Duodenal mucosa (tissue), 2 donors: ENCODE measurements at regions not wholly inside any gene's neighbourhood (a gene's known extent, or its start where the extent isn't known, plus 50 kb on each side); places are given as distances from the start of the nearest gene placed in this dataset.

Experiments used
- H3K27ac ChIP-seq: one replicate; pipeline ENCODE4 v1.7.0; 2013; ENCODE audit warnings: low read depth, low read length
- H3K27me3 ChIP-seq, 2 donors: one replicate each; pipeline ENCODE4 v1.7.0; 2013; ENCODE audit warnings: low read length in 2 of 2, control low read depth in 1 of 2; ENCODE audit not compliant: insufficient read depth in 2 of 2, control insufficient read depth in 1 of 2
- H3K36me3 ChIP-seq, 2 donors: one replicate each; pipeline ENCODE4 v1.7.0; 2013; ENCODE audit warnings: low read length in 2 of 2, control low read depth in 1 of 2; ENCODE audit not compliant: insufficient read depth in 2 of 2, control insufficient read depth in 1 of 2
- H3K4me1 ChIP-seq, 2 donors: one replicate each; pipeline ENCODE4 v1.7.0; 2013; ENCODE audit warnings: low read length in 2 of 2, control low read depth in 1 of 2; ENCODE audit not compliant: insufficient read depth in 2 of 2, control insufficient read depth in 1 of 2
- H3K4me3 ChIP-seq, 2 donors: one replicate each; pipeline ENCODE4 v1.7.0; 2013; ENCODE audit warnings: low read length in 2 of 2, low read depth in 1 of 2
- H3K9ac ChIP-seq, 2 donors: one replicate each; pipeline ENCODE4 v1.7.0; 2013; ENCODE audit warnings: low read length in 2 of 2, low read depth in 1 of 2
- H3K9me3 ChIP-seq, 2 donors: one replicate each; pipeline ENCODE4 v1.7.0; 2013; ENCODE audit warnings: low read length in 2 of 2, control low read depth in 1 of 2; ENCODE audit not compliant: control insufficient read depth in 1 of 2

- Histone ChIP-seq H3K36me3 (no peaks in the 10 kb centered on the region), H3K27me3 (no peaks in the 10 kb centered on the region), H3K4me1 (no peaks in the 10 kb centered on the region), H3K4me3 (no peak overlapping the region), H3K9me3 (peaks cover 0 to 4% of the 10 kb centered on the region in 2 donors), H3K27ac (no peak overlapping the region), H3K9ac (no peak overlapping the region)
Observed at GRCh38 chr12:61514016-61514415, 746.2 kb upstream of the USP15 start.

DNA sequence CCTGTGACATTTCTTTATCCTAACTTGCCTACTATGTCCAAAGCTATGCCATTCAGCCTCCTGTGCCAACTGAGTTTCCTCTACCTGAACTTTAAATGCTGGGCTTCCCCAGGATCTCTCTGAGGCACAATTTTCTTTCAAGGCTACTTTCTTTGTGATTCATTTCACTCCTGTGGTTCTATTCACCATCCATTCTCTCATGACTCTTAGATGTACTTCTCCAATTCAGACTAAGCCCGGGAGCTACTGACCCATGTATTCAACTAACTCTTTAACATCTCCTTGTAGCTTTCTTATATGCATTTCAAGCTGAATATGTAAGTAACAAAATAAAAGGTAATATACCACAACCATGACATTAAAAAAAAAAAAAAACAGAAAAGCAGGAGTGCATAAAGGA is 738.9 kb upstream of the USP15 start:
- Histone ChIP-seq H3K9ac (no peak overlapping the region), H3K9me3 (no peaks in the 10 kb centered on the region), H3K27ac (no peak overlapping the region), H3K4me3 (no peak overlapping the region), H3K36me3 (no peaks in the 10 kb centered on the region), H3K27me3 (no peaks in the 10 kb centered on the region), H3K4me1 (no peaks in the 10 kb centered on the region)

DNA sequence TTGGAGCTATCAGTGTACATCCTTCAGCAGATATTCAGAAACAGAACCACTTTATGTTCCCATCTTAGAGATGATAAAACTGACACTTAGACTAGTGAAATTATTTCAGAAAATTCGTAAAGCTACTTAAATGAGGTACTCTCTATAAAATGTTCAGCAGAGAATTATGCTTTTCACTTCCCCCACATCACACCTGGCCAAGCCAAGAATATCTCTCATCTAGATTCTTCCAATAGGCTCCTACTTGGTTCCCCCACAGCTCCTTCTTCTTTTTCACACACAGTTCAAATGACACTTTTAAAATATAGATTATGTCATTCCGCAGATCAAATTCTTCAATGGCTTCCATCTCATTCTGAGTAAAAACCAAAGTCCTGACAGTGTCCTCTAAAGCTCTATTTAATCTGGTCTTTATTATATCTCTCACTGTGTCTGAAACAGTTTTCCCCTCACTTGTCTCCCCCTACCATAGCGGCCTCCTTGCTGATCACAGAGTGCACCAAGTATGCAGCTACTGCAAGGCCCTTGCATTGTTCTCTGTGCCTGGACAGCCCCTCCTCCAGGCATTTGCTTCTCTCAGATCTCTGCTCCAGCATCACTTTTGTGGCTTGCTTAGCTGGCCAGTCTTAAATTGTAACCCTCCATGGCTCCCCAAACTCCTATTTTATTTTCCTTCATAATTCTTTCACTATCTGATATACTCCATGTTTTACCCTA is 736.8 kb upstream of the USP15 start:
- H3K9me3 ChIP-seq: peaks cover 0 to 4% of the 10 kb centered on the region in 2 donors
- no peak overlapping the region for H3K4me3 ChIP-seq
- no peaks in the 10 kb centered on the region for H3K36me3 ChIP-seq
- no peak overlapping the region for H3K27ac ChIP-seq
- H3K27me3 ChIP-seq: no peaks in the 10 kb centered on the region
- H3K9ac ChIP-seq: no peak overlapping the region
- H3K4me1 ChIP-seq: no peaks in the 10 kb centered on the region

DNA sequence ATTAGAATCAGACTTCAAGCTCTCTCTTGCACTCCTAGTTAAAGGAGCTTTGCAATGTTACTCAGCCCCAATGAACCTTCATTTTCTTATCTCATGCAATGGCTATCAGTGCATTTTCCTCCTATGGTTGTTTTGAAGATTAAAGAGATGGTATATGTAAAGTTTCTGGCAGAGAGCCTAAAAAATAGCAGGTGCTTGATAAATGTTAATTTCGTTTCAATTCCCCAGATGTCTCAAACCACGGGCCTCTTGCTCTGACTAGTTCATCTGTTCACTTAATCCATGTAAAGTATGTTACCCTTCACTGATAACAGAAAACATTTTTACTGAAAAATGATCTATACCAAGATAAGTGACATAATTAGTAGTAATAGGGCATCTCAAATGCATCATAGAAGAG is 735.4 kb upstream of the USP15 start:
- Histone ChIP-seq H3K27ac (no peak overlapping the region), H3K27me3 (no peaks in the 10 kb centered on the region), H3K4me1 (no peaks in the 10 kb centered on the region)

GRCh38 chr12:61525331-61525730 is 734.9 kb upstream of the USP15 start:
- Histone ChIP-seq H3K27ac (no peak overlapping the region), H3K4me1 (no peaks in the 10 kb centered on the region), H3K36me3 (no peaks in the 10 kb centered on the region), H3K4me3 (no peak overlapping the region), H3K9me3 (peaks cover 0 to 4% of the 10 kb centered on the region in 2 donors), H3K9ac (no peak overlapping the region), H3K27me3 (no peaks in the 10 kb centered on the region)

More for the DNA sequence above, 735.4 kb upstream of the USP15 start:
- Histone ChIP-seq H3K9ac (no peak overlapping the region), H3K36me3 (no peaks in the 10 kb centered on the region), H3K9me3 (peaks cover 0 to 4% of the 10 kb centered on the region in 2 donors), H3K4me3 (no peak overlapping the region)

GRCh38 chr12:61530456-61530855 is 729.7 kb upstream of the USP15 start:
- H3K27me3 ChIP-seq: no peaks in the 10 kb centered on the region
- H3K4me1 ChIP-seq: no peaks in the 10 kb centered on the region
- H3K4me3 ChIP-seq: no peak overlapping the region
- H3K9ac ChIP-seq: no peak overlapping the region
- H3K27ac ChIP-seq: no peak overlapping the region
- peaks cover 0 to 4% of the 10 kb centered on the region in 2 donors for H3K9me3 ChIP-seq
- no peaks in the 10 kb centered on the region for H3K36me3 ChIP-seq

- Histone ChIP-seq H3K9me3 (peaks cover 0 to 4% of the 10 kb centered on the region in 2 donors), H3K27ac (no peak overlapping the region), H3K4me1 (no peaks in the 10 kb centered on the region), H3K36me3 (no peaks in the 10 kb centered on the region), H3K27me3 (no peaks in the 10 kb centered on the region), H3K9ac (no peak overlapping the region), H3K4me3 (no peak overlapping the region)
Observed at GRCh38 chr12:61531195-61531594, 729.0 kb upstream of the USP15 start.

GRCh38 chr12:61536117-61536516 is 724.1 kb upstream of the USP15 start:
- Histone ChIP-seq H3K9me3 (no peaks in the 10 kb centered on the region), H3K4me3 (no peak overlapping the region), H3K4me1 (no peaks in the 10 kb centered on the region), H3K27me3 (no peaks in the 10 kb centered on the region), H3K27ac (no peak overlapping the region), H3K9ac (no peak overlapping the region), H3K36me3 (no peaks in the 10 kb centered on the region)

GRCh38 chr12:61536525-61536924 is 723.7 kb upstream of the USP15 start:
- no peak overlapping the region for H3K27ac ChIP-seq
- H3K9ac ChIP-seq: no peak overlapping the region
- H3K9me3 ChIP-seq: no peaks in the 10 kb centered on the region
- no peak overlapping the region for H3K4me3 ChIP-seq
- H3K27me3 ChIP-seq: no peaks in the 10 kb centered on the region
- no peaks in the 10 kb centered on the region for H3K36me3 ChIP-seq
- H3K4me1 ChIP-seq: no peaks in the 10 kb centered on the region

- Histone ChIP-seq H3K4me3 (no peak overlapping the region), H3K27me3 (no peaks in the 10 kb centered on the region), H3K9ac (no peak overlapping the region), H3K4me1 (no peaks in the 10 kb centered on the region), H3K9me3 (peaks cover 0 to 4% of the 10 kb centered on the region in 2 donors), H3K36me3 (no peaks in the 10 kb centered on the region), H3K27ac (no peak overlapping the region)
Observed at GRCh38 chr12:61538951-61539350, 721.3 kb upstream of the USP15 start.
